BE2C (cell line): ENCODE measurements at regions not wholly inside any gene's neighbourhood (a gene's known extent, or its start where the extent isn't known, plus 50 kb on each side); places are given as distances from the start of the nearest gene placed in this dataset.

ENCODE experiments used
- DNase-seq: peaks from one replicate; pipeline ENCODE4 v3.0.0-alpha.2; 2020
- H3K27me3 ChIP-seq: fragments of 250-450 bp; sonication (Bioruptor Pico); 2 replicates; pipeline ENCODE4 v1.5.1; 2020; ENCODE audit warnings: mild to moderate bottlenecking
- H3K36me3 ChIP-seq: fragments of 250-450 bp; sonication (Bioruptor Pico); 2 replicates; pipeline ENCODE4 v1.5.1; 2020; ENCODE audit warnings: mild to moderate bottlenecking
- H3K4me1 ChIP-seq: fragments of 250-450 bp; sonication (Bioruptor Pico); 2 replicates; pipeline ENCODE4 v1.5.1; 2020
- H3K4me3 ChIP-seq: 2 replicates; pipeline ENCODE4 v1.5.1; 2011; ENCODE audit warnings: low read depth, low read length
- H3K9me3 ChIP-seq: fragments of 250-450 bp; sonication (Bioruptor Pico); 2 replicates; pipeline ENCODE4 v1.5.1; 2020
- TF ChIP-seq, protein P1 (sequence below): IDR thresholded peaks from 2 replicates; pipeline ENCODE4 v1.5.1; 2012; ENCODE audit warnings: mild to moderate bottlenecking, low read depth, low read length

DNA sequence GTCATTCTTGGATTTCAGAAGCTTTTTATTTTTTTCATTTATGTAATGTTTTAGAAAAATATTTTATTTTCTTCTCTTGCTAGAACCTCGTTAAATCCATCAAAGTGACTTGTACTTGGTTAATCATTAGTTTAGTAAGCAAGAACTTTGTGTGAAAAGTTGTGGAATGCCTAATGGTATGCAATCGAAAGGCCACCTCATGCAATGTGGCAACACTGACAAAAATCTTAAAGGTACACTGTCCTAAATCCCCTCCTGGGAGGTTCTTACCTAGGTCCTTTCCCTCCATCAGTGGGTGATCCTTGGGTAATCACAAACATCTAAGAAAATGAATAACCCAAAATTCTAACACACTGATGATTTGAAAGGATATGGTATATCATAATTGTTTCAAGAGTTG lies 304.2 kb downstream of the DNAH5 start:
- DNase-seq: no peak
- TF ChIP-seq, protein P1, sequence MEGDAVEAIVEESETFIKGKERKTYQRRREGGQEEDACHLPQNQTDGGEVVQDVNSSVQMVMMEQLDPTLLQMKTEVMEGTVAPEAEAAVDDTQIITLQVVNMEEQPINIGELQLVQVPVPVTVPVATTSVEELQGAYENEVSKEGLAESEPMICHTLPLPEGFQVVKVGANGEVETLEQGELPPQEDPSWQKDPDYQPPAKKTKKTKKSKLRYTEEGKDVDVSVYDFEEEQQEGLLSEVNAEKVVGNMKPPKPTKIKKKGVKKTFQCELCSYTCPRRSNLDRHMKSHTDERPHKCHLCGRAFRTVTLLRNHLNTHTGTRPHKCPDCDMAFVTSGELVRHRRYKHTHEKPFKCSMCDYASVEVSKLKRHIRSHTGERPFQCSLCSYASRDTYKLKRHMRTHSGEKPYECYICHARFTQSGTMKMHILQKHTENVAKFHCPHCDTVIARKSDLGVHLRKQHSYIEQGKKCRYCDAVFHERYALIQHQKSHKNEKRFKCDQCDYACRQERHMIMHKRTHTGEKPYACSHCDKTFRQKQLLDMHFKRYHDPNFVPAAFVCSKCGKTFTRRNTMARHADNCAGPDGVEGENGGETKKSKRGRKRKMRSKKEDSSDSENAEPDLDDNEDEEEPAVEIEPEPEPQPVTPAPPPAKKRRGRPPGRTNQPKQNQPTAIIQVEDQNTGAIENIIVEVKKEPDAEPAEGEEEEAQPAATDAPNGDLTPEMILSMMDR: no peak
- no peaks in the 10 kb centered on the region for H3K27me3 ChIP-seq
- H3K4me3 ChIP-seq: no peak overlapping the region
- H3K4me1 ChIP-seq: no peaks in the 10 kb centered on the region
- H3K36me3 ChIP-seq: no peaks in the 10 kb centered on the region
- H3K9me3 ChIP-seq: no peaks in the 10 kb centered on the region

GRCh38 chr5:13632676-13633075 lies 311.8 kb downstream of the DNAH5 start:
- Histone ChIP-seq H3K27me3 (no peaks in the 10 kb centered on the region), H3K36me3 (no peaks in the 10 kb centered on the region), H3K9me3 (no peaks in the 10 kb centered on the region), H3K4me1 (no peaks in the 10 kb centered on the region), H3K4me3 (no peak overlapping the region)
- no peak for DNase-seq
- TF ChIP-seq, protein P1: no peak

- TF ChIP-seq, protein P1: no peak
- Histone ChIP-seq H3K36me3 (no peaks in the 10 kb centered on the region), H3K9me3 (no peaks in the 10 kb centered on the region), H3K4me3 (no peak overlapping the region), H3K4me1 (no peaks in the 10 kb centered on the region), H3K27me3 (no peaks in the 10 kb centered on the region)
- no peak for DNase-seq
Observed at GRCh38 chr5:13629218-13629617, 315.3 kb downstream of the DNAH5 start.

DNA sequence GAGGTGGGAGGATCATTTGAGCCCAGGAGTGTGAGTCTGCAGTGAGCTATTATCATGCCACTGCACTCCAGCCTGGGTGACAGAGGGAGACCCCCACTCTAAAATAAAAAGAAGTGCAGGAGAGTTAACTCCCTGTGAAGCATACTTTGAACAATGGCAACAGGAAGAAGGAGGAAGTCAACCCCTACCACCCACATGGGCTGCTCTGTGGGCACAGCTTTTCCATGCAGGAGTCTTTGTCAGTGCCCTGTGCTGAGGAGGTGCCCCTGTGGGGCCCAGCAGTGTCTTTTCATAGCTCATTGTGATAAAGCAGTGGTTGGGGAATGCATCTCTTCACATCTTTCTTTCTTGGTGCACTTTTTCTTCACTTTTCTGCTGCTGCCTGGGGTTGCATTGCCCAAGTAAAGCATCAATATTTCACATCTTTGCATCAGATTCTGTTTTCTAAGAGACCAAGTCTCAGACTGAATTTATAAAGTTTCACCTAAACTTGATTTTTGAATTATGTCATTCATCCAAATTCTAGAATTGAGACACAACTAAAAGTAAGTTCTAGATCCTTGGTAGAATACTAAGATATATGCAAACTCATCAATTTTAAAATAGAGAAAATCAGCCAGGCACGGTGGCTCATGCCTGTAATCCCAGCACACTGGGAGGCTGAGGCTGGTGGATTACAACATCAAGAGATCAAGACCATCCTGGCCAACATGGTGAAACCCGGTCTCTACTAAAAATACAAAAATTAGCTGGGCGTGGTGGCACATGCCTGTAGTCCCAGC lies 316.6 kb downstream of the DNAH5 start:
- H3K36me3 ChIP-seq: no peaks in the 10 kb centered on the region
- no peaks in the 10 kb centered on the region for H3K27me3 ChIP-seq
- H3K4me3 ChIP-seq: no peak overlapping the region
- no peaks in the 10 kb centered on the region for H3K4me1 ChIP-seq
- DNase-seq: no peak
- H3K9me3 ChIP-seq: no peaks in the 10 kb centered on the region
- TF ChIP-seq, protein P1: no peak

DNA sequence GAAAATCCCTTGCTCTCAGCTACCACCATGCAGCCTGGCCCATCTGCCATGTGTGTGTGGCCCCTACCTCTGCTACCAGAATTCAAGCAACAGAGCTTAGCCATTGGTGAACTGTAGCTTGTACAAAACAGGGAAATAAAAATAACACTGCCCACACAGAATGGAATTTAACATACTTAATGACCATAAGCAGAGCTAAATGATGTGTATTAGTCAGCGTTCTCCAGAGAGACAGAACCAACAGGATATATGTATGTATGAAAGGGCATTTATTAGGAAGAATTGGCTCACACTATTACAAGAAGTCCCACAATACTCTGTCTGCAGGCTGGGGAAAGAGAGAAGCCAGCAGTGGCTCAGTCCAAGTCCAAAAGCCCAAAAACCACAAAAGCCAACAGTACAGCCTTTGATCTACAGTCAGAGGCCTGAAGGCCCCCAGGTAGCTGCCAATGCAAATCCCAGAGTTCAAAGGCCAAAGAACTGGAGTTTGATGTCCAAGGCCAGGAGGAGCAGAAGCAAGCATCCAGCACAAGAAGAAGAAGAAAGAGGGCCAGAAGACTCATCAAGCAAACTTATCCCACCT lies 318.8 kb downstream of the DNAH5 start:
- Histone ChIP-seq H3K36me3 (no peaks in the 10 kb centered on the region), H3K9me3 (no peaks in the 10 kb centered on the region), H3K27me3 (no peaks in the 10 kb centered on the region), H3K4me1 (no peaks in the 10 kb centered on the region), H3K4me3 (no peak overlapping the region)
- TF ChIP-seq, protein P1: no peak
- DNase-seq: no peak

GRCh38 chr5:13624283-13625074 lies 320.0 kb downstream of the DNAH5 start:
- DNase-seq: no peak
- no peak overlapping the region for H3K4me3 ChIP-seq
- no peaks in the 10 kb centered on the region for H3K36me3 ChIP-seq
- TF ChIP-seq, protein P1: no peak
- no peaks in the 10 kb centered on the region for H3K27me3 ChIP-seq
- H3K9me3 ChIP-seq: no peaks in the 10 kb centered on the region
- H3K4me1 ChIP-seq: no peaks in the 10 kb centered on the region
